GM18867 (cell line): ENCODE measurements at regions not wholly inside any gene's neighbourhood (a gene's known extent, or its start where the extent isn't known, plus 50 kb on each side); places are given as distances from the start of the nearest gene placed in this dataset.

Experiments
- ATAC-seq: cut with Tn5 transposase; IDR thresholded peaks from one replicate; pipeline ENCODE4 v1.9.1; 2021; ENCODE audit warnings: mild to moderate bottlenecking, moderate library complexity; ENCODE audit not compliant: unreplicated experiment

DNA sequence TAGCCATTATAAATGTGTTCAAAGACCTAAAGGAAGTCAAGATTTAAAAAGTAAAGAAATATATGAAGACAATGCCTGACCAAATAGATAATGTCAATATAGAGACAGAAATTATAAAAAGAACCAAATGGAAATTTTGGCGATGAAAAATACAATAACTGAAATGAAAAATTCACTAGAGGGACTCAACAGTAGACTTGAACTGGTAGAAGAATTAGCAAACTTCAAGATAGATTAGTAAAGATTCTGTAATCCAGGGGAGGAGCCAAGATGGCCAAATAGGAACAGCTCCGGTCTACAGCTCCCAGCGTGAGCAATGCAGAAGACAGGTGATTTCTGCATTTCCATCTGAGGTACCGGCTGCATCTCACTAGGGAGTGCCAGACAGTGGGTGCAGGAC, 433.2 kb downstream of the HINT1 start:
- ATAC-seq: no peak

DNA sequence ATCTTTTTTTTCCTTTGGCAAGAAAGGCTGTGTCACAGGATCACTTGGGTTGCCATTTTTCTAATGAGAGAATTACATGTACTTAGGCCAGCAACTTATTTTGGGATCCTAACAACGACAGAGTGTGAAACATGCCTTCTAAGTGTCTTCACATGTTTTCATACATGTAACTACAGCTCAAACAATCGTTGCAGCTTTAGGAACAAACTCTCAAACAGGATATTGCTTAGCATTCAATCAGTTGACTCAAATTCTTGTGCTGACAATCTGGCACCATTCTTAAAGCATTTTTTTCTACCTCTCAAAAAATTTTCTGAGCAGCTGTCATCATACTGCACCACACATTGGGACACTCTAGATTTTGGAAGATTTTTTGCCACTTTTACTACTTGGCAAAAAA, 435.5 kb downstream of the HINT1 start:
- ATAC-seq: no peak

DNA sequence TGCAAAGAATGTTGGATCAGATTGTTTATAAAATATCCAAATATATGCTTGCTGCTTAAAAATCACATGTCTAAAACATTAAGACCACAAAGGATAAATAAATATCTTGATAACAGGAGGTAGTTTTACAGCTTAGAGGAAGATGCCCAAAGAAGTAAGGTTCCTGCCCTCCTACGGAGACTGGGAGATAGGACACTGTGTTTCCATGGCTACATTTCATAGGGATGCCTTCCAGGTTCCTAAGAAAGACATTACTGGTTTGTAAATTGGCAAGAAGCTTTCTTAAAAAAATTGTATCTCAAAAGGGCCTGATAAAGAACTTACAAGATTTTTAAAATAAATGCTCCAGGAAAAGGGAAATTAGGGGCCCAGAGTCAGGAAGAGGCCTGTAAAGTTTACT, 437.2 kb downstream of the HINT1 start:
- ATAC-seq: no peak

DNA sequence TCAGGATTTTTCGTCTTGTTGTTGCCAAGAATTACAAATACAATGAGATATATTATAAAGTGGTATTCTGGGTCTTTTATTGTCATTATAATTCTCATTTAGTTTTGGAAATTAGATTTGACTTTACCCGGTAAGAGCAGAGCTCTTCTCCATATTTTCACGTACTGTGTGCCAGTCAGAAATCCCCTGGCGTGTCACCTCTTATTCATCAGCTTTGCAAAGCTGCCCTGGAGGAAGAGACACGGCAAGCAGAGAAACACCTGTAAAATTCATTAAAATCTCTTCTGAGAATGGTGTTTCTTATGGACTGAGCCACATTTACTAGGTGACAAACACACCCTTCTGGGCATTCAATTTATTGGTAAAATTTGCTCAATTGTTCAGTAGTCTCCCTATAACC, 440.4 kb downstream of the HINT1 start:
- ATAC-seq: no peak

DNA sequence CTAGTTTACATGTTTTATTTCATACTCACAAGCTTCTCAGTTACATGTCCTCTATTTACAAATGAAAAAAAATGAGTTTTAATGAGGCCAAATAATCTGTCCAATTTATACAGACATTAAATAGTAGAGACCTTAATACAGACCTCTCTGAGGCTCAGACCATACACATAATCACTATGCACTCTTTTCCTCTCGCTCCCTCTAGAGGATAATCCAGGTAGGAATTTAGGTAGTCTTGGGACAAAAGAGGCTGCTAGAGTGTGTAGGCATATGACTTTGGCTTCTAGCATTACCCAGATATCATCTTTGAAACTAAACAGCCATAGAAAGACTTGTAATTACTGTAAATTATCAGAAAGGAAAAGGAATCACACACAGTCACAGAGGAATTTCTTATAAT, 444.7 kb downstream of the HINT1 start:
- no peak for ATAC-seq

DNA sequence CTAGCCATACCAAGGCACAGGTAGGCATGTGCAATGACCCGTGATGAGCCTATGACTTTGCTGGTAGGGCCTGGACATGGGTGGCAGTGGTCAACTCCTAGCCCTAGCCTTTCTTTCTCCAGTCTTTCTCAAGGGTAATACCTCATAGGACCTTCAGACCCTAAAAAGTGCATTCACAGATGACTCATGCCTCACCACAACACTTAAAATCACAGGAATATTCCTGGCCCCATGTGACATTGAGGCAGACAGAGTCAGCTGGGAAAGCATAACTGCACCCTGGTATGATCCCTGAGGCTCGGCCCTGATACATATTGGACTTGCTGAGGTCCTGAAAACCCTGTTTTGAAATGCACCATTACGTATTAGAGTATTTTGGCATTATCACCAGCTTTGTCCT, 449.5 kb downstream of the HINT1 start:
- ATAC-seq: no peak

DNA sequence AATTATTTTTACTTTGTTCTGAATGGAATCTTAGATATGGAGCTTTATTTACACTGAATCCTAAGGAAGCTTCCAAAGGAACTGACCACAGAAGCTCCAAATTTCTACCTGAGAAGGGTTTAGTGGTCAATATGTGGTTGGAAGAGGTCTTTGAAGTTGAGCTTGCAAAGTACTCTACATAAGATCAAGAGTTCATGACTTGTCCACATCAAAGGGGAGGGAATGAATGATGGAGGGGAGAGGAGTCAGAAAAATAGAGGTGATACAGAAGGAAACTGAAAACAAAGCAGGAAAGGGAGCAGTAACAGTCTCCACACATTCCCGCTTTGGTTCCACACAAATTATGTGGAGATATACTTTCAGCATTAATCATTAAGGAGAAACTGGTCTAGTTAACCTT, 450.9 kb downstream of the HINT1 start:
- no peak for ATAC-seq

DNA sequence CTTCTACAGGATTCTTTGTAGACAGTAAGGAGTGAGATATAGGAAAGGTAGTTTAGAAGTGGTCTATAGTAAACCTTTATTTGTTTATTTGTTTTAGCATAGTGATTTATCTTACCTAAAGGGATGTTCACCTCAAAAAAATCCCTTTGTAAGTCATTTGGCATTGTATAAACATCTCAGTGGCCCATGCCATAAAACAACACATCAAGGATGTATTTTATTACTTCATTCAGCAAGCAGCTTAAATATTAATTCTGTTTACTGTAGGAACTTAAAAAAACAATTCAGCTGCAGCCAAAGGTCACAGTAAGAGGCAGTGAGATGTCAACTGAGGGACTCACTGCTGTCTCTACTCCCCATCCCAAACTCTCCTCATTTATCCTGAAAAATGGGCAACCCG, 452.7 kb downstream of the HINT1 start:
- ATAC-seq: no peak

DNA sequence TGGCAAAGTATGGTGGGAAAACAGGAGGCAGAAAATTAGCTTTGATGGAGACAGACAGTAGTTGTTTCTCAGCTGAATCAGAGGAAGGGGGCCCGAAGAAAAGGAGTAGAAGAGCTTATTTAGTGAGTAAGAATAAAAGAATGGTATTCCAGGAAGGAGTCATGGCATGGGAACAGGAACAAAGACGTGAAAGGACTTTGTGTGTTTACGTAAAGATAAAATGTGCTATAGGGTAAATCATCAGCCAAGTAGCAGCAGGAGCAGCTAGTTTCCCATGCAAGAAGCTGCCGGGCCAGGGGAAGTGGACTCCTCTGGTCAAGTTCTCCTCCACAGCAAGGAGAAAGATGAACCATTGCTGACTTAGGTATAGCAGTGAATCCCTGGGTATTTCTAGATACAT, 454.5 kb downstream of the HINT1 start:
- no peak for ATAC-seq

DNA sequence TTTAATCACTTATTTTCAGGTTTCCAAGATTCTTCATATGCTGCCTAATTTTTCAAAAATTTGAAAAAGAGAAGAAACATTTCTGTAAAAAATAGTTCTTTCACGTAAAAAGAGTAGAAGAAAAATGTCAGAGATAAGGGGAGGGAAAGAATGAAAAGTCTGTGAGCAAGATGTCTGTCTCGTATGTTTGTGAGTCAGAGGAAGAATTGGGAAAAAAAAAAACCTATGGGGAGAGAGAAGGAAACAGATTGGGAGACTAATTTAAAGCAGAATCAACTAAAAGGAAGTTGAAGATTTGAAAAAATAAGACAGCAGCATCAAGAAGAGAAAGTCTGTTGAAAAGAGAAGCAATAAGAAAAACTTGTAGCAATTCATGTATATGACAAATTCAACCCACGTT, 456.3 kb downstream of the HINT1 start:
- ATAC-seq: no peak

DNA sequence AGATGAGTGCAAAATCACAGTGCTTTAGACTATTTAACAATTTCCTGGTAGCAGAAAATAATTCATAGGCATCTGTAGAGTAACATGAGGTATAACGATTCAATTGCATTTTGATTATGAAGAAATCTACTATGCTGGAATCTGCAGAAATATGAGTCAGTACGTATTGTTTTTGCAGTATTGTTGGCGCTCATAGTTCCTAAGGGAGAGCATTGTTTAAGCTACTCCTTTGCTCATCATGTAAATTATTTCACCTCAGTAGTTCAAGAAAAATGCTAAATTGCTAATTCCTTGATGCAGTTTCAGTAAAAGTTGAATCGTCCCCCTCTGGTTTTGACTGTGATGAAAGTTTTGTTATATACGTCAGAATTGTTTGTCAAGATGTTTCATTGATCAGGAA, 458.4 kb downstream of the HINT1 start:
- ATAC-seq: no peak

DNA sequence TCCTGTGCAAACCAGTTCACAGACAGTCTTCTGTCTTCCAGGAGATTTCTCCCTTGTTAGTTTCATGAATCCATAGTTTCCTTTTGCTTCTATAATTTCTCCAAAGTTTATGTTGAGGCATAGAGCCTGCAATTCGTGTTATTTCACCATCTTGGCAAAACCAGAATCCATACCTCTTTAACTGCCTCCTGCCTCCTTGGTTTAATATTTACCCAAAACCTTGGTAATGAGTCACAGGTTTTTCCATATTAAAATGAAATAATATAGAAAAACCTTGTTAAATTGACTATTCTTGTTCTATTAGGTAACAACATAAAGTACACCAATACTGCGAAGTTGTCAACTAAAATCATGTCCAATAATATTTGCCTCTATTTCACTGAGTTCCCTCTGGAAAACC, 459.7 kb downstream of the HINT1 start:
- ATAC-seq: no peak

DNA sequence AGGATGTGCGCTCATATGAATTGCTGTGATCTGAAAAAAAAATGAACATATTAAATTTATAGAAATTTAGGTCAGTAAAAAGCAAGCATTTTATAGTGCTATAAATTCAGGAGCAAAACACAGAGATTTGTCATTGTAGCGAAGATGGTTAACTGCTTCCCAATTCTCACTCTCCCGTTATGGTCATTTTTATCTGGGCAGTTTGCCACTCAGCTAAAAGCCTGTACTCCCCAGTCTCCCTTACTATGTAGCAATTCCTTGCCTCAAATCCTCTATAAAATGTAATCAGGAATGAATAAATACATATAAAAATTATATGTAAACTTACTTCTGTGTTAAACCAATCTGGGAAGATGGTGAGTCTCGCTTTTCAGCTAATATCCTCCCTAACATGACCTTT, 471.5 kb downstream of the HINT1 start:
- ATAC-seq: no peak

DNA sequence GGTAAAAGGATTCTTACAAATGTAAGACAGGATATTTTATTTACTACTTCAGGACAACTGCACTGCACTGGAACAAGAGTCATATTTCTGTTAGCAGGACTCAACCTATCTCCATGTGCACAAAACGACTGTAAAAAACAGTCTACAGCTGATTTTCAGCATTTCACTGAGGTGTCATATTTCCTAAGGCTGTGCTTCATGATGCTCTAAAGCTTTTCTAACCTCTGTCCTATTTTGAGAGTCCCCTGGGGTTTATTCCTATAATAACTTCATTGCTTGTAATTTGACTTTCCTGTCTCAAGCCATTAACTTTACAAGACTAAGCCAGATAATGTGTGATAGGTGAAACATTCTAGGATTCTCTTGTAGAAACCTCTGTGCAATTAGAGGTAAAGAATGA, 472.3 kb downstream of the HINT1 start:
- ATAC-seq: no peak

DNA sequence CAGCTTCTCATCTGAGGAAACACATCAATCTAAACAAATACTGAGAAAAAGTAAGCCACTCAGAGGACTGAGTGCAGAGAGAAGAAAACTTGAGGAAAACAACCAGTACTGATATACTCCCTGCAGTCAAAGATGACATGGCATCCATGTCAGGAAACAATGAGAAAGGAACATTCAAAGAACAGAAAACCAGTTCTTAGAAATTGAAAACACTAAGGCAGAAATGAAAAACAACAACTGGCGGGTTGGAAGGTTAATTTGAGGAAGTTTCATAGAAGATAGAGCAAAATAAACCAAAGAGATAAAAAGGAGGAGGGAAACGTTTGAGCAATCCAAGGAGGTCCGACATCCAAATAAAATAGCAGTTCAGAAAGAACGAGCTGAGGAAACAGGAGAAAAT, 475.2 kb downstream of the HINT1 start:
- no peak for ATAC-seq

DNA sequence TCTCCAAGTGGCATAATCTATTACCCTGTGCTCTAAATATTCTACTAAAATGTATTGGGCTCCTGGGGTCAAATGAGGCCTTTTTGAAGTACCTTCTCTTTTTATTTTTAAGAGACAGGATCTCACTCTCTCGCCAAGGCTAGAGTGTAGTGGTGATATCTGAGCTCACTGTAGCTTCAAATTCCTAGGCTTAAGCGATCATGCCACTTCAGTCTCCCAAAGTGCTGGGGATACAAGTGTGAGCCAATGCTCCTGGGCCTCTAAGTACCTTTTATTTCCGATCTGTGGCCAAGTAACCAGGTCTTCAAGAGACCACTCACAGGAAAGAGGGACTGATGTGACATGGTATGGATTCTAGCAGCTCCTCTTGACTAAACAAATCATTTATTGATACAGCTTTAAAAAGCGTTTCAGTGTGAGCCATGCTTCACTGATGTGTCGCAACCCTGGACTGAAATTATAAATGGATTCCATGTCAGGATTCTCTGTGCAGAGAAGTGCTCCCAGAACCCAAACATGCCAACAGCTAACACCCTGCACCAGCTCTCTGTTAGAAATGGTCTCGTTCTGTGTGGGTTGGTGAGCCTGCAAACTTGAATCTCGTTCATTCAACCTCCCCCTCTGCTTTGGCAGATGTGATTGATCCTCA, 477.8 kb downstream of the HINT1 start:
- no peak for ATAC-seq

DNA sequence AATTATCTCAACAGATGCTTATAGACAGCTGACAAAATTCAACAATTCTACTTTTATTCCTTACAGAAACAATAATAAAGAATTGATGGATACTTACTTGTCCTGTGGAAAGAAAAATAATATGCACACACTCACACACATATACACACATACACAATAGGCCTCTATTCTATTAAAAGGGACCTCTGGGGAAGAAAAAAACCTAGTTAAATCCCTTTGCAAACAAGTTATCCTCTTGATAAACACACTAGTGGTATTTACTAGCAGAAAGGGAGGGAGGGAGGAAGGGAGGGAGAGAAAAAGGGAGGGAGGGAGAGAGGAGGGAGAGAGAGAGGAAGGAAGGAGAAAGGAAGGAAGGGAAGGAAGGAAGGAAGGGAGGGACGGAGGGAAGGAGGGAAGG, 486.4 kb downstream of the HINT1 start:
- no peak for ATAC-seq

DNA sequence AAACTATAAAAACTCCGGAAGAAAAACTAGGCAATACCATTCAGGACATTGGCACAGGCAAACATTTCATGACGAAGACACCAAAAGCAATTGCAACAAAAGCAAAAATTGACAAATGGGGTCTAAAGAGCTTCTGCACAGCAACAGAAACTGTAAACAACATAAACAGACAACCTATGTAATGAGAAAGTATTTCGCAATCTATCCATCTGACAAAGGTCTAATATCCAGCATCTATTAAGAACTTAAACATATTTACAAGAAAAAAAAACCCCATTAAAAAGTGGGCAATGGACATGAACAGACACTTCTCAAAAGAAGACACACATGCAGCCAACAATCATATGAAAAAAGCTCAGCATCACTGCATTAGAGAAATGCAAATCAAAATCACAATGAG, 498.6 kb downstream of the HINT1 start:
- ATAC-seq: no peak

DNA sequence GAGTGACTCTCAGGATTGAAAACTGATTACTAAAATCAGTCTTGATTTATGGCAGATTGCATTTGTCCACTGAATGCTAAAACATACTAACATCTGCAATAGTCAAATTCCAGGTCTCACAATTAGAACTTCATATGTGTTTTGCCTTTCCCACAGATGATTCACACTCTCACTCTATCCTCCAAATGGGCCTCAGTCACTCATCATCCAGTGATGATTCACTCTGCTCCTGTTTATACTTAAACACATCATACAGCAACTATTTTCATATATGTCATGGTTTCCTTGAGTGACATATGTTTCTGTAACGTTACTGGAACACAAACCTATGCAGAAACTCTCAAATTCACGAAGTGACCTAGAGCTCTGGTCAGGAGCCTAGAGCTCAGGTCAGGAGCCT, 512.9 kb downstream of the HINT1 start:
- no peak for ATAC-seq

DNA sequence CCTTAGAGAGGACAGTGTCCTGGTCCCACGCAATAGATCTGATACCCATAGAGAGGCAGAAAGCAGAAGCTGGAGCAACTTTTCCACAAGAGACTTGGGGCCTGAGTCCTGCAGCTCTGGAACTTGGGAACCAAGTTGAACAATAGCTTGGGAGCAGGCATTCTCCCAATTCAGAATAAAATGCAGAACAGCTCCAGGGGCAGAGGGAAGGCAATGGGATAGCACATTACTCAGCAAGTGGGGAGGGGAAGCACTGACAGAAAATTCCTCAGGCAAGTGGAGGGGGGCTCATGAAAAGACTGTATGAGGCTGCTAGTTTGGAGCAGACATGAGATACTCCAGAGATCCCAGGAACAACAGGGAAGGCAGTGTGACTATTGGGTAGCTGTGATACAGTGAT, 513.6 kb downstream of the HINT1 start:
- no peak for ATAC-seq

DNA sequence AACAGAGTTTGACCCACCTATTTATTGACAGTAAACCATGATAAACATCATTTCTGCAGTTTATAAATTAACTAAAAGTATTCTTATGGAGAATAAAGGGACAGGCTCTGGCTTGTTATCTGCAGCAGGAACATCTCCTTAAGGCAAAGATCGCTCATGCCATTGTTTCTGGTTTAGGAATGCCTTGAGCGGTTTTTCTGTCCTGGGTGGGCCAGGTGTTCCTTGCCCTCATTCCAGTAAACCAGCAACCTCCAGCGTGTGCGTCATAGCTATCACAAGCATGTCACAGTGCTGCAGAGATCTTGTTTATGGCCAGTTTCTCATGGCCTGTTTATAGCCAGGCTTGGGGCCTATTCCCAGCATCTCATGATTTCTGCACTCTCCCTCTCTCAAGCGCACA, 521.7 kb downstream of the HINT1 start:
- ATAC-seq: no peak

DNA sequence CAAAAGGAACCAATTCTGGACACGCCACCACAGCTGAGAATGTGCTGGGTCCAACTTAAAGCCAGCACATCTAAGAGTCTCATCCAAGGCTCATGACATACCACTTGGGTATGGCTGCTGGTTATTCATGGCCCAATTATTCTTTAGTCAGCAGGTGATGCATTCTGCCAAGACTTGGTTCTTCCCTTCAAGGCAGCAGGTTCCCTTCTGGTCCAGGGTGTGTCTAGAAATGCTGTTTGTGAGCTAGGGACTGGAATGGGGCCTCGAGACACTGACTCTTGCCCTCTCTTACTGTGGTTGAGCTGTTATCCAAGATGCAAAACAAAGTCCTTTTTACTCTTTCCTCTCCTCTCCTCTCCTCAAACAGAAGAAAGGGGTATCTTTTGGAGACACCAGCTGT, 522.6 kb downstream of the HINT1 start:
- ATAC-seq: no peak

DNA sequence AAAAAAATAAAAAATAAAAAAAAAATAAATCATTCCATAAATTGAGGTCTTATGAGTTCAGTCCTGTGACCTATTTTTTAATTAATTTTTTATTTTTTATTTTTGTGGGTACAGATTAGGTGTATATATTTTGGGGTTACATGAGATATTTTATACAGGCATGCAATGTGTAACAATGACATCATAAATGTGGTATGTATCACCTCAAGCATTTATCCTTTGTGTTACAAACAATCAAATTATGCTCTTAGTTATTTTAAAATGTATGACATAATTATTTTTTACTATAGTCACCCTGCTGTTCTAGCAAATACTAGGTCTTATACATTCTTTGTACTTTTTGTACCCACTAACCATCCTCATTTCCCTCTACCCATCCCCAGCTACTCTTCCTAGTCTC, 537.9 kb downstream of the HINT1 start:
- no peak for ATAC-seq

DNA sequence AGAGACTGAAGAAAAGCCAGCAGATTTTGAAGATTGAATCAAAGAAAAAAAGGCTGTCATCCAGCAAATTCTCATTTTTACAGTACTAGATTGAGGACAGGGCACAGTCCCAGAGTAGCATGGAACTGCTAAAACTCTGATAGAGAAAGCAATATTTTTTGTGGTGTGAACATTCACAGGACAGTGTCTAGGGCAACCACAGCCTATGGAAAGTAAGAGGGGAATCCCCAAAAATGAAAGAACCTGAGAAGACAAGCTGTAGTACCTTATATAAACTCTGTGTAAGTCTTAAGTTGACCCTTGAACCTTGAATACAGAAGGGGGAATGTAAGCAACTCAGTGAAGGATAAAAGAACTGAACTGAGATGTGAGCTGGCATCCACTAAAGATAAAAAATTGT, 540.3 kb downstream of the HINT1 start:
- peak; percentile 78 for ATAC-seq
